OCI-LY1 (cell line): ENCODE measurements at regions not wholly inside any gene's neighbourhood (a gene's known extent, or its start where the extent isn't known, plus 50 kb on each side); places are given as distances from the start of the nearest gene placed in this dataset.

Source experiments
- EZH2 ChIP-seq: fragments of 200-600 bp; sonication (generic), shearing (Covaris generic); IDR thresholded peaks from 2 replicates; pipeline ENCODE4 v1.8.0; 2017; ENCODE audit warnings: borderline replicate concordance, mixed run types, mild to moderate bottlenecking, antibody characterized with exemption, low read length, moderate library complexity, mixed read lengths
- TF ChIP-seq, protein P1 (sequence below): fragments of 200-600 bp; sonication (generic), shearing (Covaris generic); IDR thresholded peaks from 2 replicates; pipeline ENCODE4 v1.5.1; 2017; ENCODE audit warnings: mild to moderate bottlenecking, antibody characterized with exemption, low read length, moderate library complexity, mixed read lengths

DNA sequence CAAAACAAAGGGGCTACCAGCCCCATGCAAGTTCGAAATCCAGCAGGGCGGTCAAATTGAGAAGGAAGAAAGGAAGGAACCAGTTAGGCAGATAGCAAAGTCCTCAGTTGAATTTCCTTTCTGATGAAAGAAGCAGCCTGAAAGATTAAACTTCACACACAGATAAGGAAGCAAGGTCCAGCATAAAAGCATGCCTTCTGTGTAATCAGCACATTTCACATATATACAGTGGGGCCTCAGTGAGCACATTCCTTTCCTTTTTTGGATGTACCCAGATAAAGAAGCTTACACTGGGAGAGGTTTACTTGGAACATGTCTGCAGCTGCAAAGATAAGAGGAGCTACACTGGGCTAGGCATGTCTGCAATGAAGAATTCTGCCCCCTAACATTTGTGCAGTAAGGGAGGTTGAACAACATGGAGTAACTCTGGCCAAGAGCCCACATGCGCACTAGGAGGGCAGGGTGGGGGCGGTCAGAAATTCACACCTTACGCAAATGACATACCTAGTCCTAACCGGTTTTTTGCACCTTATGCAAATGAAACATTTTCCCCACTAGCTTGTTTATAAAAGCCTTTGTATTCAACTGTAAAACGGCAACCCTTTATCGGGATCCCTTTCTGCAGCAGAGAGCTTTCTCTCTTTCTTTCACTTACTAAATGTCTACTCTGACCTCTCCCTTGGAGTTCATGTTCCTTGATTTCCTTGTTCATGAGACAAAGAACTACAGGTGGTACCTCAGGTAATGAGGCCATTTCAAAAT is 149.7 kb upstream of the FBXL17 start:
- TF ChIP-seq, protein P1, sequence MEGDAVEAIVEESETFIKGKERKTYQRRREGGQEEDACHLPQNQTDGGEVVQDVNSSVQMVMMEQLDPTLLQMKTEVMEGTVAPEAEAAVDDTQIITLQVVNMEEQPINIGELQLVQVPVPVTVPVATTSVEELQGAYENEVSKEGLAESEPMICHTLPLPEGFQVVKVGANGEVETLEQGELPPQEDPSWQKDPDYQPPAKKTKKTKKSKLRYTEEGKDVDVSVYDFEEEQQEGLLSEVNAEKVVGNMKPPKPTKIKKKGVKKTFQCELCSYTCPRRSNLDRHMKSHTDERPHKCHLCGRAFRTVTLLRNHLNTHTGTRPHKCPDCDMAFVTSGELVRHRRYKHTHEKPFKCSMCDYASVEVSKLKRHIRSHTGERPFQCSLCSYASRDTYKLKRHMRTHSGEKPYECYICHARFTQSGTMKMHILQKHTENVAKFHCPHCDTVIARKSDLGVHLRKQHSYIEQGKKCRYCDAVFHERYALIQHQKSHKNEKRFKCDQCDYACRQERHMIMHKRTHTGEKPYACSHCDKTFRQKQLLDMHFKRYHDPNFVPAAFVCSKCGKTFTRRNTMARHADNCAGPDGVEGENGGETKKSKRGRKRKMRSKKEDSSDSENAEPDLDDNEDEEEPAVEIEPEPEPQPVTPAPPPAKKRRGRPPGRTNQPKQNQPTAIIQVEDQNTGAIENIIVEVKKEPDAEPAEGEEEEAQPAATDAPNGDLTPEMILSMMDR: no peak
- no peak for TF ChIP-seq EZH2
